Caki2 (cell line): ENCODE measurements at regions not wholly inside any gene's neighbourhood (a gene's known extent, or its start where the extent isn't known, plus 50 kb on each side); places are given as distances from the start of the nearest gene placed in this dataset.
"Not testable (repeated sequence)": the region's sequence is repeated elsewhere in the genome, so short reads cannot be mapped to it uniquely, and the experiment has no call there.

ENCODE experiments used
- DNase-seq: peaks from one replicate; pipeline ENCODE4 v3.0.0-alpha.2; 2015; ENCODE audit warnings: low read depth
- in situ Hi-C: cut with HindIII; loops from 2 replicates; pipeline ENCODE4 v1.10.0; 2016; ENCODE audit warnings: low sequenced_read_pairs, low pct_unique_long_range_greater_than_20kb, mixed read lengths

DNA sequence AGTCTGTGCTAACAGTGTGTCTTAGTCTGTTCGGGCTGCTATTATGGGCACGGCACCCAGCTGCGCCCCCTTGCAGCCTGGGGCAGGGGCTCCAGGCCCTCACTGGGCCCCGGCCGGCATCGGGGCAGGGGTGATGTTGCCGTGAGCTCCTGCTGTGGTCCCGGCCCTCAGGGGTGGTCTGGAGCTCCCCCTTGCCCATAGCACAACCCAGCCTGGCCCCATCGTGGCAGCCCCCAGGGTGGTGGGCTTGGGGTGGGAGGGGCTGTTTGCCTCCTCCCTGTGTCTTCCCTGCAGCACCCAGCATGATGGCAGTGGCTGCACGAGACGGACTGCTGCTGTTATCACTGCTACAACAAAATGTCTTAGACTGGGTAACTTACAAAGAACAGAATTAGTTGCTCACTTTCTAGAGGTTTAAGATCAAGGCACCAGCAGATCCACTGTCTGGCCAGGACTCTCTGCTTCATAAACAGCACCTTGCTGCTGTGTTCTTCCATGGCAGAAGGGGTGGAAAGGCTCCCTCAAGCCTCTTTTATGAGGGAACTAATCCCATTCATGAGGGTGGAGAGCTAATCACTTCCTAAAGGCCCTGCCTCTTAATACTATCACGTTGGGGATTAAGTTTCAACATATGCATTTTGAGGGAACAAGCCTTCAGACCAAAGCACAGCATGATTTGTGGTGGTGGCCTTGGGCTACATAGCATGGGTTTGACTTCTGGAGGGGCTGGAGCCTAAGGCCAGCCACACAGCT lies 149.5 kb downstream of the SEC23IP start:
- DNase-seq: no peak
- in situ Hi-C loops: no loop called here

DNA sequence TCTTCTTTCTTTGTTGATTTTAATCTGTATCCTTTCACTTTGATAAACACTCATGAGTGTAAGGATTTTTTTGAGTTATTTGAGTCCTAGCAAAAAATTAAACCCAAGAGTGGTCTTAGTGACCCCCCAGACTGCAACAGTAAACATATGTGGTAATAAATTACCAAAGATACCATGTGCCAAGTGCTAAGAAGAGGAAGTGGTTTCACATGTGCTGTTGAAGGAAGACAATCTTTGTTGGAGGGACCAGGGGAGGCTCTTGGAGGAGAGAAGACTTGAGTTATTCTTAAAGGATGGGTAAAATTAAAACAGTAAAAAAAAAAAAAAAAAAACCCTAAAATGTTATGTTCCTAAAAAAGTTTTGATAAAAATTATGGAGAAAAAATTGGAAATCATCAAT lies 150.2 kb downstream of the SEC23IP start:
- in situ Hi-C loops: no loop called here

DNA sequence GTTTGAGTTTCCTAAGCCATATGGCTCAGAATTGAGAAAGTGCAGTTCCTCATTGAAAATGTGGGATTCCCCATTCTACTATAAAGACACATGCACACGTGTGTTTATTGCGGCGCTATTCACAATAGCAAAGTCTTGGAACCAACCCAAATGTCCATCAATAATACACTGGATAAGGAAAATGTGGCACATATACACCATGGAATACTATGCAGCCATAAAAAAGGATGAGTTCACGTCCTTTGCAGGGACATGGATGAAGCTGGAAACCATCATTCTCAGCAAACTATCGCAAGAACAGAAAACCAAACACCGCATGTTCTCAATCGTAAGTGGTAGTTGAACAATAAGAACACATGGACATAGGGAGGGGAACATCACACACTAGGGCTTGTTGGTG lies 154.8 kb downstream of the SEC23IP start:
- DNase-seq, in situ Hi-C loops: not testable (repeated sequence)

More for the DNA sequence above, 150.2 kb downstream of the SEC23IP start:
- no peak for DNase-seq

DNA sequence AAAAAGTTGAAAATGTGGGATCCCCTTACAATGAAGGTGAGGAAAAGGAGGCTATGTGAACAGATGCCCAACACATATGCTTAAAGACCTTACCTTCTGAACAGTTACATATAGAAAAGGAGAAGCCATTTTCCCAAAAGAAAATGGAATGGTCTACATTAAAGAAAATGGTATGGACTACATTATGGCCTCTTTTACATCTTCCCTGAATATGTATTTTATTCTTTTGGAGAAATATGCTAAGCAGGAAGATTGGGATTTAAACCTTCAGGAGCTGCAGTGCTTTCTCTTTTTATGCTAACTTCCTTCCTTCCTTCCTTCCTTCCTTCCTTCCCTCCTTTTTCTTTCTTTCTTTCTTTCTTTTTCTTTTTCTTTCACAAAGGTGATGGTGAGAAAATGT lies 155.4 kb downstream of the SEC23IP start:
- no peak for DNase-seq
- in situ Hi-C loops: no loop called here

DNA sequence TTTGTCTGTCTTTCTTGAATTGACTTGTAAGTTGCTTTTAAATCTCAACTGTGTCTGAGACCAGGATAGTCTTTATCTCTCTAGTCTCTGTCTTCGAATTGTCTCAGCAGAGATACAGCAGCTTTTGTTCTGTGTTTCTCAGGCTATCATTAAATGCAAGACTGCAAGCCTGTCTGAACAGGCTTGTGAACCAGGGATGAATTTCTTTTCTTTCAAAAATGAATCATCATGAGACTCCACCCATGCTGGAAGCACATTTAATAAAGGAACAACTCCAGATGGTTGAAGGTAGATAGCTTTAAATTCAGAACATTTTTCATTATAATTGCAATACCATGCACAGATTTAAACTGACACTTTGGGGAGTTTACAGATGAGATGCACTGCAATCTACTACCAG lies 155.9 kb downstream of the SEC23IP start:
- in situ Hi-C loops: no loop called here
- DNase-seq: no peak

DNA sequence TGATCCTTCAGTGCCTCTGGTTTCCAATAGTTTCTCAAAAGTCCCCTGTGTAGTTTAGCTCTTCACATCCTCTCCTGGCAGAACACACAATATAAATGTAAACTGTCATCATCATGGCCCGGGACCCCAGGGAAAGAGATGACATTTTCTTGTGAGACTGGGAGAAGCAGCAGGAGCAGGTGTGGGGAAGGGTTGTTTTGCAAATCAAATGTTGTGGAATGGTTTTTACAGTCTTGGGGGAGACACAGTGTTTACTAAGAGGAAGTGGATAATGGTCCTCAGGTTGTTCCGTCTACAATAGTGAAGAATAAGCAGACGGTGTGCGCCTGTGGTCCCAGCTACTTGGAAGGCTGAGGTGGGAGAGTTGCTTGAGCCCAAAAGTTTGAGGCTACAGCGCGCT lies 159.1 kb downstream of the SEC23IP start:
- no peak for DNase-seq
- in situ Hi-C loops: no loop called here

DNA sequence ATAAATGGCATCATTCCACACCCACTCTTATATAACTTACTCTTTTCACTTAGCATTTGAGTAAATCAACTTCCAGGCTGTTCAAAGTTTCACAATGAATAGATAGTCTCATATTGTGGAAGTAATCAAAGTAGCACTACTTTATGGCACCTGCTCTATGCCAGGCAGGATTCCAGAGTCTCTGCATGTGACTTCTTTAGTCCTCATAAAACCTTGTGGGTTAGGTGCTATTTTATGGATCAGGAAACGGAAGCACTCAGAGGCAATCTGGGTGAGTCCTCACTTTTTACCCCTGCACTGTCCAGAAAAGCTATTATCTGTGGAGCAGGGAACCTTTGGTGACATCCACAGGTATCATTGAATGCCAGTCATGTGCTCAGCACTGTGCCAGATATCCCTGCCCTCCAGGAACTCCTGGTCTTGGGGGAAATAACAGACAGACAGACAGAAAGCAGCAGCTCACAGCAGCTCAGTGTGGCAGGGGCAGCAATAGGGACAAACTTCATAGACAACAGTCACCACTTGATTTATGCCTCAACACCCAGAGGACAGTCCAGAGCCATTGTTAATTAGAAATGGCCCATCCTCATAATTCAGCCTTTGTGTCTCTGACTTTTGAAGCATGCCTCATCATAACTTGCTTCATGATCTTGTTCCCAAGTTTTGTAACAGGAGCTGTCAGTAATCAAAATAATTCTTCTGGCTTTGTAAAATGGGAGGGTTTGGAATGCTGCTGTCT lies 160.6 kb downstream of the SEC23IP start:
- in situ Hi-C loops: no loop called here
- no peak for DNase-seq

DNA sequence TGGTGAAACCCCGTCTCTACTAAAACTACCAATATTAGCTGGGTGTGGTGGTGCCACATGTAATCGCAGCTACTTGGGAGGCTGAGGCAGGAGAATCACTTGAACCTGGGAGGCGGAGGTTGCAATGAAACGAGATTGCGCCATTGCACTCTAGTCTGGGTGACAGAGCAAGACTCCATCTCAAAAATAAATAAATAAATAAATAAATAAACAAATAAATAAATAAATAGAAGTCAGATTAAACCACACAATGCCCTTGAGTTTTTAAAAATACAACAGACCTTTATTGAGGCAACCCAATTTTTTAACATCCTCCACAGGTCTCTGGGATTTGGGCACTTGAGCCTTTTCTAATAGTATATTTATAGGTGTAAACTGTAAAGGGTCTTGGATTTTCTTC lies 167.3 kb downstream of the SEC23IP start:
- DNase-seq, in situ Hi-C loops: not testable (repeated sequence)

DNA sequence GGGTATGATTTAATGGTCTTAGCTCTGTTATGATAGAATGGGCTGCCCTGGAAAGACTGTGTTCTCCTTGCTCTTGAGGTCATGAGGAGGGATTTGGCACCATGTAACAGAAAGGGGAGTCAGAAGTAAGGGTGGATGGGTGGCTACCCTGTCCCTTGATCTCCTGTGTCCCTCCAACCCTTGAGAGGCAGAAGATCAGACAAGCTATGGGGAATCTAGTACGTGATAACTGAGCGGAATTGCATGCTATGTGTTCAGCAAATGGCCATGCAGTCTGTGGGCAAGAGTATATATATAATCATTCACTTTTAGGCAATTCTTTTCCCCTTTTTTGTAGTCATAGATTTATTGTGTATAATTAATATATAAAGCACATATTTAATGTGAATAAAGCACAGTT lies 174.9 kb downstream of the SEC23IP start:
- no peak for DNase-seq
- in situ Hi-C loops: no loop called here

DNA sequence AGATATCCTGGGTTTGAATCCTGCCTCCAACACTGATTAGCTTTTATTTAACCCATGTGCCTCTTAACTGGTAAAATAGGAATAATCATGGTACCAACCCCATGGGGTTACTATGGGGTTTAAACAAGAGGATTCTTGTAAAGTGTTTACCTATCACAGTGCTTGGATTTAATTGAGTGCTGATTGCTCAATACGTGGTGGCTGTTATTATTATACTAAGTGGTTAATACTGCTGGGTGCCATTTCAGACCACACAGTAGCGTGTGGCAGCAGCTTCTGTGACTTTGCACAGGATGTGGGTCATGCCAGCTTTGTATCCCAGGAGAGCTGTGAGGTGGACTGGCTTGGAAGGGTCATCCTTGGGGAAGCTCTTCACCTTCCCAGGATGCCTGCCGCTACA lies 177.2 kb downstream of the SEC23IP start:
- in situ Hi-C loops: no loop called here
- DNase-seq: no peak

DNA sequence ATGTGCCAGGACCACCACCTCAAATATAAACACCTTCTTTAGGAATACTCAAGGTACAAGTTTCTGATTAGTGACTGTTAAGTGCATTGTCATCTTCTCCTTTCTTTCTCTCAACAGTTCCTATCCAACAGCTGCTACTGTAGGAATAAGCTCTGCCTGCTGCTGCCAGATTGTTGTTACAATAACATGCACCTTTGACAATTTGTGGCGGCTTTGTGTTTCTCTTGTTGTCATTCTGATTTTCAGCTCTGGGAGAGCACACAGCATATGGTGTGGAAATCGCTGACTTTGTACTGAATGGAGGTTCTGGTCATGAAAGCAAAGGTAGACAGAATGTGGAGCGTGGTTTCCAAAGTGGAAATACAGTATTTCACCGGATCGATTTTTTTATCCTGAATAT lies 182.8 kb downstream of the SEC23IP start:
- in situ Hi-C loops: no loop called here
- DNase-seq: no peak

DNA sequence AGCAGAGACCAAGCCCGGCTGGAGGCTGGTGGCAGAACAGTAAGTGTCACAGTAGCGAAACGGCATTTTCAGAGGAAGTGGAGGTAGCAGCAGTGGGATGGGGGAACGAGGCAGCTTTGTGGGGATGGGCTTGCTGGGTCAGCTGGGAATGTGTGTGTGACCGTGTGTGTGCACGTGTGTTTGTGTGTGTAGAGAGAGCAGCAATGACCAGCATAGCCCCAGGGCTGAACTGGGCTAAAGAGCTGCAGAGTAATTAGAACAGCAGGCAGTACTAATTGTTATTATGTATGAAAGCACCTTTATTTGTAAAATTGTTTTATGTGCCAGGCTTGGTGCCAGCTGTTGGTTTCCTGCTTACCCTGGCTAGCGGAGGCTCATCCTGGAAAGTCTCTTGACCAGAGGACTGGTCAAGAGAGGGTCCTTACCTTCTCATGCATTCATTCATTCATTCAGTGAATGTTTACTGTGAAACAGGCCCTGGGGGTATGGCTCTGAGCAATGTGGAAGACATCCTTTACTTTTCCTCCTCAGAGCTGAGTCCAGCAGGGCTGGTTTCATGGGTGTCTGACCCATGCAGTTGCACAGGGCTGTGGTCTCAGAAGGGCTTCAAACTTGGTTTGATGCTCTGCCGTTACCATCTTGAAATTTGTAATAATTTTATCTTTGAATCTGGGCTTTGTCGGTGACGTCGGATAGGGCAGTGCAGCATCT lies 184.6 kb downstream of the SEC23IP start:
- in situ Hi-C loops: no loop called here
- no peak for DNase-seq

DNA sequence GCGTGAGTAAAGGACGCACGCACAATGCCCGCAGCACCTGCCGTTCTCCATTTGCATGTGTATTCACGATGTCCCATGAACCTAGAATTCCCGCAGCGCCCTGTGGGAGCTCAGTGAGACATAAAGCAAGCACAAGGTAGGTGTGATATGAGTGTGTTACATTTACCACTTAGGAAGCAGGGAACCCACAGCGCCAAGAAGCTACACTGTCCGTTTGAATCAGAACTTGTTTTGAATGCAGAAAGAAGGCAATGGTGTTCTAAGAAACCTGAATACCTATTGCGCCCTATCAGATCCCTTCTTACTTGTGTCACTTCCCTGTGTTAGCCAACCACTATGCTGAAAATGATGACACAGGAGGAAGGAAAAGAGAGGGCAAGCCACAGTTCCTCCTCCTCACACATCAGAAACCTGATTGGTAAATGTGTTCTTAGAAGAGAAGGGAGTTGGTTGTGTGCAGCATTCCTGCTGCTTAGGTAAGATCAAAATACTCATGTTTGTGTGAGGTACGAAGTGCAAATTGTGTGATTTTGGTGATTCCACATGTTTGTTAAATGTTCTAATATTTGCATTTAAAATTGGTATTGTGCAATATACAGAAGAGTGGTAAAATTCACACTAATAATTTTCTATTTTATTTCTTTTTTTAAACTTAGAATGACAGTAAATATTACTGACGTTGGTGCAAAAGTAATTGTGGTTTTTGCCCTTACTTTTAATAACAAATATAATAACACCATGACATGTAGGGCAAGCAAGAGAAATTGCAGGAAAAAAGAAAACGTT lies 185.4 kb downstream of the SEC23IP start:
- no peak for DNase-seq
- in situ Hi-C loops: no loop called here

DNA sequence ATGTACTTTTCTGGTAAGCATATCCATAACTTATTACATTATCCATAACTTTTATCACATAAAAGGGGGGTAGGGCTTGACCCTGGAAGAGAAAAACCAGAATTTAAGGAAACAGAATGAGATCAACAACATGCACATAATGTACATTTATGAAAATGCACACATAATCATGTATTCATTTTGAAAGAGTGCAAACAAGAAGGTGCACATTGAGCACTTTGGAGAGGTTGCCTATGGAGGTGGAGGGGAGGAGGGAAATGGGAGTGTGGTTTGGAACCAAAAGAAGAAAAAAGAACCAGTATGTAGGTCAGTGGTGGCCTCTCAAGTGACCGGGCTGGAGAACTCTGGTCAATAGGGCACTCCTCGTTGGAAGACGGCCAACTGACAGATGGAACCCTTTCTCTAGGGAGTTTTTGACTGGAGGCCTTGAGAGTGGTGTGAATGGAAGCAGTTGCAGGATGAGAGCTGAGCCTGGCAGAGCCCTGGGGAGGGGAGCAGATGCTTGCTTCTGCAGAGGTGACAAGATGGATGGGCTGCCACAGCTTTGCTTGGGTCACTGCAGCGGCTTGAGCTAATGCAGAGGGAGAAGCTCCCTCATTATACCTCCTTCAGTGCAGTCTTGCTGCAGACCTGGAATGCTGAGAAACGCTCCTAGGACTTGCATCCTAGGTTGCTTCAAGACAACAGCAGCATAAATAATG lies 192.7 kb downstream of the SEC23IP start:
- in situ Hi-C loops: no loop called here
- DNase-seq: no peak

DNA sequence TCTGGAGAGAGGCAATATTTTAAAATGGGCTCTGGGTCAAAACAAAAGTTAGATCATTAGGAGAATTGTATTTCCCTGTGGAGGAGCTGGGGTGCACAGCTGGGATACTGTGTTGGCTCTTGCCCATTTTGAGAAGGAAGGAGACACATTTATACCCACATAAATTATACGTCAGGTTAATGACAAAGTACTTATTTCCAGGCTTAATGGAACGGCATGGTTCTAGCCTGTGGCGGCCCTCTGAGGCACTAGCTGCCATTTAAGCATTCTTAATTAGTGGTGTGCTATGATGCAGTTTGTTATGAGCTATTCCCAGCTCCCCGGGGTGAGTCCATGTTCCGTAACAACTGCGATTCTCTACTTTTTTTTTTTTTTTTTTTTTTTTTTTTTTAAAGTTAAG lies 193.5 kb downstream of the SEC23IP start:
- DNase-seq: no peak

DNA sequence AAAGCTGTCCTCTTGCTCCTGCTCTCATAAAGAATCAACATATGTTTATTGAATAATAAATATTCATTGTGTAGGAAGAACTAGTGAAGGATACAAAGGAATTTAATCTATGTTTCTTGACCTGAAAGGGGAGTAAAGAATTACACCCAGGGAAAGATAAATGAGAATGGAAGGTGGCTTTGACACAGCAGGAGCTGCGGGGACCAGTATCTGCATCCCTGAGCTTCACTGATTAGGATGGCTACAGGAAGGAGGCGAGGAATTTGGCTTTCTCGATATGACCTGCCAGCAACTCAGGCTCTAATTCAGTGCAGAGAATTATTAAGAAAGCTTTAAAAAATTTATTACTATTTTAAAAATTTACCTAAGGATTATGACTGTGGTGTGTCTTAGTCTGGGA lies 194.6 kb downstream of the SEC23IP start:
- in situ Hi-C loops: no loop called here

More for the DNA sequence above, 193.5 kb downstream of the SEC23IP start:
- in situ Hi-C loops: no loop called here

DNA sequence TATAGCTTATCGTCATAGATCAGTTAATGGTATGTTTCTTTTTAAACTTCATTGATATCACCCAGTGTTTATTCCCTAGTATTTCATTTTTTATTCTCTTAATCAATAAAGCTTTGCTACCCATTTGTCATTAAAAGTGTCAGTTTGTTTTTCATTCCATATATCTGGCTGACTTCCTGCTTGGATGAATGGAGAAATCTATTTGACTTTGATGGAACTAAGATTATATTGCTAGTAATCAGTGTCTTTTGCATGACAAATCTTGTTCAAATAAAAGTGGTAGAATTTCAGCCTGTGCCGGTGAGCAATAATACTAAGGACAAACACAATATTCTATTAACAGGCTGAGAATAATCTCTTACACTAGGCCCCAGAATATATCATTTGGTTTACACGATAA lies 203.3 kb downstream of the SEC23IP start:
- DNase-seq: no peak
- in situ Hi-C loops: no loop called here

More for the DNA sequence above, 194.6 kb downstream of the SEC23IP start:
- DNase-seq: no peak

DNA sequence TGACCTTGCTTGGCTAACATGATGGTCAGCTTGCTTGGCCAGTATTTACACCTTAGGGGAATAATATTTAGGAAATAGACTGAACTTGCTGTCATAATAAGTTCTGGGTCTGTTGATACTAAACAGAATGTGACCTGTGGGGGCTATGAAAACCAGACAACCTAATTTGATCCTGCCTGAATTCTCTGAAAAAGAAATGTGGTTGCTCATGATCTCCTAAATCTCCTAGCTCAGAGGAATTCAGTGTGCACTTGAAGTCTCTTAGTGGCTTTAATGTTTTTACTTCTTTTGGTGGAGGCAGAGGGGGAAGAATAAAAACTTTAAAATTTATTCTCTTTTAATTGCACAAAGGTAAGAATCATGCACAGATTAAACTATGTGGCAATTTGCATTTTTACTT lies 205.2 kb downstream of the SEC23IP start:
- in situ Hi-C loops: no loop called here
- no peak for DNase-seq
